ENCODE measurements at regions not wholly inside any gene's neighbourhood (a gene's known extent, or its start where the extent isn't known, plus 50 kb on each side); places are given as distances from the start of the nearest gene placed in this dataset.

DNA sequence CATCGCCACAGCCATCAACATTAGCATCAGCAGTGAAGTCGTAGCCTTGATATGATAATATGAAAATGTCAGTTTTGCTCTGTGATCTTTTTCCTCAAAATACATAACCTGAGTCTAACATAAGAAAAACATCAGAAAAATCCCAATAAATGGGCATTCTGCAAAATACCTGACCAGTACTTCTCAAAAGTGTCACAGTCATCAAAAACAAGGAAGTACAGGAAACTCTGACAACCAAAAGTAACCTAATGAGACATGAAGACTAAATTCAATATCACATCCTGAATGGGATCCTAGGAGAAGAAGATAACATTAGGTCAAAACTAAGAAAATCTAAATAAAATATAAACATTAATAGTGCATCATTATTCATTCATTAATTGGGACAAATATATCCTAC lies 1731.0 kb downstream of the SUCLG1 start:
- TF ChIP-seq, protein P1, sequence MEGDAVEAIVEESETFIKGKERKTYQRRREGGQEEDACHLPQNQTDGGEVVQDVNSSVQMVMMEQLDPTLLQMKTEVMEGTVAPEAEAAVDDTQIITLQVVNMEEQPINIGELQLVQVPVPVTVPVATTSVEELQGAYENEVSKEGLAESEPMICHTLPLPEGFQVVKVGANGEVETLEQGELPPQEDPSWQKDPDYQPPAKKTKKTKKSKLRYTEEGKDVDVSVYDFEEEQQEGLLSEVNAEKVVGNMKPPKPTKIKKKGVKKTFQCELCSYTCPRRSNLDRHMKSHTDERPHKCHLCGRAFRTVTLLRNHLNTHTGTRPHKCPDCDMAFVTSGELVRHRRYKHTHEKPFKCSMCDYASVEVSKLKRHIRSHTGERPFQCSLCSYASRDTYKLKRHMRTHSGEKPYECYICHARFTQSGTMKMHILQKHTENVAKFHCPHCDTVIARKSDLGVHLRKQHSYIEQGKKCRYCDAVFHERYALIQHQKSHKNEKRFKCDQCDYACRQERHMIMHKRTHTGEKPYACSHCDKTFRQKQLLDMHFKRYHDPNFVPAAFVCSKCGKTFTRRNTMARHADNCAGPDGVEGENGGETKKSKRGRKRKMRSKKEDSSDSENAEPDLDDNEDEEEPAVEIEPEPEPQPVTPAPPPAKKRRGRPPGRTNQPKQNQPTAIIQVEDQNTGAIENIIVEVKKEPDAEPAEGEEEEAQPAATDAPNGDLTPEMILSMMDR (IDR thresholded peaks at IDR 0.05) = no peak
- TF ChIP-seq POLR2A (IDR thresholded peaks at IDR 0.05) = no peak

Data from body of pancreas (tissue), 4 donors.